A549 (cell line): ENCODE measurements at regions not wholly inside any gene's neighbourhood (a gene's known extent, or its start where the extent isn't known, plus 50 kb on each side); places are given as distances from the start of the nearest gene placed in this dataset.

Experiments
- ATAC-seq, 2 experiments: fragments of 200-7000 bp in 1 of 2; fragments of >200 bp in 1 of 2; cut with Nextera tagmentation in 1 of 2; cut with Tn5 transposase in 1 of 2; 3 replicates each; pipeline versions ENCODE4 v1.8.0 to v1.9.1; 2018 to 2020; ENCODE audit warnings: mild to moderate bottlenecking in 1 of 2, moderate library complexity in 1 of 2
- CTCF ChIA-PET: fragments of 300-600 bp; sonication (Branson Sonifier 250); formaldehyde crosslinking; extraction: SDS; loops from one replicate; lab custom pipeline; 2021; ENCODE audit warnings: antibody characterized with exemption, inconsistent platforms; lab: Yijun Ruan, JAX
- POLR2A ChIA-PET: fragments of 350-600 bp; formaldehyde crosslinking; extraction: SDS; loops from one replicate; lab custom pipeline; 2021; ENCODE audit warnings: antibody characterized with exemption, inconsistent platforms; lab: Yijun Ruan, JAX
- DNase-seq, 2 experiments: peaks; one replicate each; pipeline versions ENCODE4 v3.0.0 to v3.0.0-alpha.2; 2011 to 2016; ENCODE audit warnings: low read depth in 1 of 2, low spot score in 1 of 2
- FAIRE-seq: peaks from 2 replicates; lab custom pipeline; 2011; peaks lifted over from hg19 to GRCh38; lab: Jason Lieb, UNC
- H3K27ac ChIP-seq, 2 experiments: fragments of >200 bp; sonication (Bioruptor Twin); formaldehyde crosslinking; 3 replicates each; pipeline ENCODE4 v1.5.1; 2016 to 2017
- H3K4me1 ChIP-seq: fragments of >200 bp; sonication (Bioruptor Twin); formaldehyde crosslinking; 3 replicates; pipeline ENCODE4 v1.6.1; 2016
- H3K4me2 ChIP-seq: fragments of >200 bp; sonication (Bioruptor Twin); formaldehyde crosslinking; 3 replicates; pipeline ENCODE4 v1.6.1; 2016
- H3K4me3 ChIP-seq: fragments of >200 bp; sonication (Bioruptor Twin); formaldehyde crosslinking; 3 replicates; pipeline ENCODE4 v1.5.1; 2016
- H3K9me3 ChIP-seq: fragments of >200 bp; sonication (Bioruptor Twin); formaldehyde crosslinking; 3 replicates; pipeline ENCODE4 v1.6.1; 2016
- CEBPB ChIP-seq, 2 experiments: fragments of >200 bp in 1 of 2; sonication (Bioruptor Twin) in 1 of 2; formaldehyde crosslinking in 1 of 2; IDR thresholded peaks; 2 replicates each; pipeline ENCODE4 v1.6.1; 2012 to 2016
- CHD4 ChIP-seq: fragments of 200-600 bp; sonication (generic); IDR thresholded peaks from 2 replicates; pipeline ENCODE4 v1.6.1; 2016; ENCODE audit warnings: antibody characterized with exemption, mild to moderate bottlenecking, borderline replicate concordance
- EP300 ChIP-seq, 2 experiments: fragments of >200 bp; sonication (Bioruptor Twin); formaldehyde crosslinking; IDR thresholded peaks; 2 replicates in 1 of 2; 3 replicates in 1 of 2; pipeline ENCODE4 v1.6.1; 2016 to 2017
- ESRRA ChIP-seq: fragments of 150-350 bp; IDR thresholded peaks from 2 replicates; pipeline ENCODE4 v1.6.1; 2014; ENCODE audit warnings: mild to moderate bottlenecking, low read length, borderline replicate concordance
- FOSL2 ChIP-seq, 2 experiments: fragments of 450-650 bp in 1 of 2; fragments of >200 bp in 1 of 2; sonication (Bioruptor Twin) in 1 of 2; formaldehyde crosslinking; IDR thresholded peaks; 2 replicates each; pipeline versions ENCODE4 v1.5.0 to v1.6.1; 2016 to 2020; ENCODE audit warnings: mild to moderate bottlenecking in 1 of 2, moderate library complexity in 1 of 2
- HOXB5 ChIP-seq: fragments of 250-450 bp; sonication (Bioruptor Pico); IDR thresholded peaks from 2 replicates; pipeline ENCODE4 v1.5.0; 2020; ENCODE audit warnings: mild to moderate bottlenecking, moderate library complexity
- JUN ChIP-seq, 2 experiments: fragments of >200 bp; sonication (Bioruptor Twin); formaldehyde crosslinking; IDR thresholded peaks; 2 replicates in 1 of 2; 3 replicates in 1 of 2; pipeline ENCODE4 v1.6.1; 2016 to 2017
- JUNB ChIP-seq: fragments of >200 bp; sonication (Bioruptor Twin); formaldehyde crosslinking; IDR thresholded peaks from 2 replicates; pipeline ENCODE4 v1.6.1; 2016
- KDM1A ChIP-seq: fragments of 200-600 bp; sonication (generic); IDR thresholded peaks from 2 replicates; pipeline ENCODE4 v1.6.1; 2016; ENCODE audit warnings: low read depth, mild to moderate bottlenecking
- KDM5A ChIP-seq: fragments of 200-600 bp; sonication (generic); IDR thresholded peaks from 2 replicates; pipeline ENCODE4 v1.6.1; 2016; ENCODE audit warnings: antibody characterized with exemption, mild to moderate bottlenecking
- MAZ ChIP-seq: fragments of 150-350 bp; IDR thresholded peaks from 2 replicates; pipeline ENCODE4 v1.6.1; 2014; ENCODE audit warnings: antibody characterized with exemption, low read depth, low read length, borderline replicate concordance
- PHF8 ChIP-seq: fragments of 200-600 bp; sonication (generic); IDR thresholded peaks from 2 replicates; pipeline ENCODE4 v1.6.1; 2016; ENCODE audit warnings: low read depth, mild to moderate bottlenecking, antibody characterized with exemption, moderate library complexity, borderline replicate concordance
- POLR2A ChIP-seq: IDR thresholded peaks from 2 replicates; pipeline ENCODE4 v1.6.1; 2012; ENCODE audit warnings: mild to moderate bottlenecking, low read length
- RAD21 ChIP-seq, 2 experiments: fragments of >200 bp in 1 of 2; sonication (Bioruptor Twin) in 1 of 2; formaldehyde crosslinking in 1 of 2; IDR thresholded peaks in 1 of 2; conservative IDR thresholded peaks in 1 of 2; 2 replicates in 1 of 2; 3 replicates in 1 of 2; pipeline ENCODE4 v1.6.1; 2012 to 2018; ENCODE audit warnings: inconsistent platforms in 1 of 2
- SMC3 ChIP-seq: fragments of >200 bp; sonication (Bioruptor Twin); formaldehyde crosslinking; IDR thresholded peaks from 3 replicates; pipeline ENCODE4 v1.6.1; 2018; ENCODE audit warnings: inconsistent platforms
- TFCP2L1 ChIP-seq: fragments of 250-450 bp; sonication (Bioruptor Pico); IDR thresholded peaks from 2 replicates; pipeline ENCODE4 v1.5.0; 2021; ENCODE audit warnings: mild to moderate bottlenecking
- USF2 ChIP-seq: fragments of 450-650 bp; IDR thresholded peaks from 2 replicates; pipeline ENCODE4 v1.6.1; 2014; ENCODE audit warnings: antibody characterized with exemption
- ZC3H11A ChIP-seq: fragments of 450-650 bp; IDR thresholded peaks from 2 replicates; pipeline ENCODE4 v1.6.1; 2014; ENCODE audit warnings: antibody characterized with exemption, mild to moderate bottlenecking
- WGBS: methylation state at CpG from one replicate; pipeline ENCODE4 v1.1.6; 2017; ENCODE audit errors: missing lambda C conversion rate; 5-methylcytosine and 5-hydroxymethylcytosine counted together
- TF ChIP-seq, protein P1 (sequence below): fragments of 250-450 bp; sonication (Bioruptor Pico); IDR thresholded peaks from 2 replicates; pipeline ENCODE4 v1.5.0; 2021; ENCODE audit warnings: mild to moderate bottlenecking, moderate library complexity, borderline replicate concordance
- TF ChIP-seq, protein P2 (sequence below): IDR thresholded peaks from 2 replicates; pipeline ENCODE4 v1.6.1; 2012
- TF ChIP-seq, protein P3 (sequence below): fragments of 250-450 bp; sonication (Bioruptor Pico); IDR thresholded peaks from 2 replicates; pipeline ENCODE4 v1.5.0; 2020; ENCODE audit warnings: low read depth, mild to moderate bottlenecking, moderate library complexity

- Histone ChIP-seq H3K27ac (no peak overlapping the region), H3K4me3 (no peak overlapping the region), H3K4me2 (no peak overlapping the region), H3K4me1 (no peaks in the 10 kb centered on the region), H3K9me3 (no peaks in the 10 kb centered on the region)
- DNase-seq, result no peak
- CTCF ChIA-PET, result no interaction called here
- POLR2A ChIA-PET, result no interaction called here
- no peak for FAIRE-seq
- no peak for ATAC-seq
- WGBS, result 6% methylated on average over 1 of the region's 1 CpG
- TF ChIP-seq TFCP2L1 (CRISPR knock-in tag) (no peak), ZC3H11A (no peak), SMC3 (no peak), POLR2A (no peak), CHD4 (no peak), PHF8 (no peak)
- TF ChIP-seq, protein P1, sequence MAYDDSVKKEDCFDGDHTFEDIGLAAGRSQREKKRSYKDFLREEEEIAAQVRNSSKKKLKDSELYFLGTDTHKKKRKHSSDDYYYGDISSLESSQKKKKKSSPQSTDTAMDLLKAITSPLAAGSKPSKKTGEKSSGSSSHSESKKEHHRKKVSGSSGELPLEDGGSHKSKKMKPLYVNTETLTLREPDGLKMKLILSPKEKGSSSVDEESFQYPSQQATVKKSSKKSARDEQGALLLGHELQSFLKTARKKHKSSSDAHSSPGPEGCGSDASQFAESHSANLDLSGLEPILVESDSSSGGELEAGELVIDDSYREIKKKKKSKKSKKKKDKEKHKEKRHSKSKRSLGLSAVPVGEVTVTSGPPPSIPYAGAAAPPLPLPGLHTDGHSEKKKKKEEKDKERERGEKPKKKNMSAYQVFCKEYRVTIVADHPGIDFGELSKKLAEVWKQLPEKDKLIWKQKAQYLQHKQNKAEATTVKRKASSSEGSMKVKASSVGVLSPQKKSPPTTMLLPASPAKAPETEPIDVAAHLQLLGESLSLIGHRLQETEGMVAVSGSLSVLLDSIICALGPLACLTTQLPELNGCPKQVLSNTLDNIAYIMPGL (CRISPR knock-in tag), result no peak
- TF ChIP-seq, protein P2, sequence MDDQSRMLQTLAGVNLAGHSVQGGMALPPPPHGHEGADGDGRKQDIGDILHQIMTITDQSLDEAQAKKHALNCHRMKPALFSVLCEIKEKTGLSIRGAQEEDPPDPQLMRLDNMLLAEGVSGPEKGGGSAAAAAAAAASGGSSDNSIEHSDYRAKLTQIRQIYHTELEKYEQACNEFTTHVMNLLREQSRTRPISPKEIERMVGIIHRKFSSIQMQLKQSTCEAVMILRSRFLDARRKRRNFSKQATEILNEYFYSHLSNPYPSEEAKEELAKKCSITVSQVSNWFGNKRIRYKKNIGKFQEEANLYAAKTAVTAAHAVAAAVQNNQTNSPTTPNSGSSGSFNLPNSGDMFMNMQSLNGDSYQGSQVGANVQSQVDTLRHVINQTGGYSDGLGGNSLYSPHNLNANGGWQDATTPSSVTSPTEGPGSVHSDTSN, result no peak
Observed at GRCh38 chr6:120219339-120219738, 869.8 kb upstream of the MAN1A1 start.

GRCh38 chr6:120214088-120214499 lies 864.5 kb upstream of the MAN1A1 start:
- Histone ChIP-seq H3K9me3 (no peaks in the 10 kb centered on the region), H3K4me2 (no peak overlapping the region), H3K4me1 (no peaks in the 10 kb centered on the region), H3K27ac (no peak overlapping the region), H3K4me3 (no peak overlapping the region)
- ChIA-PET POLR2A (no interaction called here), CTCF (no interaction called here)
- ATAC-seq, result no peak
- DNase-seq, result no peak
- no peak for TF ChIP-seq CEBPB (IDR thresholded peaks at IDR 0.05)
- TF ChIP-seq KDM1A, result no peak
- TF ChIP-seq KDM5A, result no peak
- no peak for TF ChIP-seq ESRRA
- TF ChIP-seq FOSL2 (IDR thresholded peaks at IDR 0.05), result no peak
- TF ChIP-seq FOSL2 (CRISPR knock-in tag; IDR thresholded peaks at IDR 0.05), result no peak
- TF ChIP-seq JUNB, result no peak
- no peak for FAIRE-seq

DNA sequence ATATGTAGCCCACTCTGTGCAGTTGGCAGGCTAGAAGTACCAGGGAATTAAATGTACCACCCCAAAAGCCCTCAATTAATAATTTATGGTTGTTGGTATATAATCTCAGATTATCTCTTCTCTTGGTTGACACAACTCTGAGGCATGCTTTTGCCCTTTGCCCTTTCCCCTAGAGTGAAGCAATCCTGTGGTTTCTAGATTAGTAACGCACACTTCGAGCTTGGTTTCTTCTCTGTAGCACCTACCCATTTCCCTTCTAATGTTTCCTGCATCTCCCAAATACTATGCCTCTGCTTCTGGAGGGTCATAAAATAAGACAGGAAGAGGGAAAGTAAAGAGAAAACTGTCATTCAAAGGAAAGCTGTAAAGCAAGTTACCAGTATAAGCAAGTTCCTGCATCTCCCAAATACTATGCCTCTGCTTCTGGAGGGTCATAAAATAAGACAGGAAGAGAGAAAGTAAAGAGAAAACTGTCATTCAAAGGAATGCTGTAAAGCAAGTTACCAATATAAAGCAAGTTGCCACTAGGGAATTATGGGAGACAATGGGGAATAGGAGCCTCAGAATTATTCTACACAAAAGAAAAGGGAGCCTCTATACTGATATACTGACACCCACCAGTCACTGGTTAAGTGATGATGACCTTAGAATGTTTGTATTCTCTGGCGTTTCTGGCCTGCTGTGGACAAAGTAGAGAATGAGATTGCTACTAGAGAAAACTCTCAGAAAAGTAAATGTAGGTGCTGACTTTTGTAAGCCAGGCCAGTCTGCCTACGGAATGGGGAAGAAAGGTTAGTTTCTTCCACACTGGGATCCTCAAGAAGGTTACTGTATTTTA lies 862.6 kb upstream of the MAN1A1 start:
- CTCF ChIA-PET, result no interaction called here
- FAIRE-seq, result no peak
- 21% methylated on average over 4 of the region's 4 CpGs for WGBS

More for the DNA sequence above, 862.6 kb upstream of the MAN1A1 start:
- H3K4me2 ChIP-seq, result no peak overlapping the region
- POLR2A ChIA-PET, result no interaction called here
- H3K9me3 ChIP-seq, result no peaks in the 10 kb centered on the region
- no peak overlapping the region for H3K4me3 ChIP-seq
- no peak for DNase-seq
- TF ChIP-seq JUN (IDR thresholded peaks at IDR 0.05) (no peak), USF2 (no peak), EP300 (IDR thresholded peaks at IDR 0.05) (no peak), HOXB5 (CRISPR knock-in tag) (no peak), ESRRA (no peak), MAZ (no peak), RAD21 (conservative IDR thresholded peaks at IDR 0.05 in 1 of 2, IDR thresholded peaks at IDR 0.05 in 1 of 2) (no peak), CHD4 (no peak)
- TF ChIP-seq, protein P2, result no peak
- TF ChIP-seq, protein P3, sequence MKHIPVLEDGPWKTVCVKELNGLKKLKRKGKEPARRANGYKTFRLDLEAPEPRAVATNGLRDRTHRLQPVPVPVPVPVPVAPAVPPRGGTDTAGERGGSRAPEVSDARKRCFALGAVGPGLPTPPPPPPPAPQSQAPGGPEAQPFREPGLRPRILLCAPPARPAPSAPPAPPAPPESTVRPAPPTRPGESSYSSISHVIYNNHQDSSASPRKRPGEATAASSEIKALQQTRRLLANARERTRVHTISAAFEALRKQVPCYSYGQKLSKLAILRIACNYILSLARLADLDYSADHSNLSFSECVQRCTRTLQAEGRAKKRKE (CRISPR knock-in tag), result no peak
- H3K4me1 ChIP-seq, result no peaks in the 10 kb centered on the region
- H3K27ac ChIP-seq, result no peak overlapping the region
- no peak for ATAC-seq
